ENCODE measurements at regions not wholly inside any gene's neighbourhood (a gene's known extent, or its start where the extent isn't known, plus 50 kb on each side); places are given as distances from the start of the nearest gene placed in this dataset.

DNA sequence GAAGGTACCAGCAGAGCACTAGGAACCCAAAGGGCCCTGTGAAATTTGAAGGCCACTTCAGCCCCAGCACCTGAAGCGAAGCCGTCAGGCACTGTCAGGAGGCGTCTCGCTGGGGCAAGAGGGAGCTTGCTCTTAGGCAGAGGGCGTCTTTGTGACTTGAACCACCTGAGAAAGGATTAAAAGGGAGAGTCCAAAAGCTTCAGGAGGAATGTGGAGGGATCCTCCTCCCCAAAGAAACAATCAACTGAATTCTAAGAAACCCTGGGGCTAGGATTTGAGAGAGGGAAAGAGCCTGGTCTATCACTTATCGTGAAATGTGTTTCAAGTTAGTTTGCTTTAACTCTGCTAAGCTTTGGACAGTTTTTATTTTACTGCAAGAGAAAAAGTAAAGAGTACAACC is 324.9 kb upstream of the SOX11 start:
- TF ChIP-seq, protein P1, sequence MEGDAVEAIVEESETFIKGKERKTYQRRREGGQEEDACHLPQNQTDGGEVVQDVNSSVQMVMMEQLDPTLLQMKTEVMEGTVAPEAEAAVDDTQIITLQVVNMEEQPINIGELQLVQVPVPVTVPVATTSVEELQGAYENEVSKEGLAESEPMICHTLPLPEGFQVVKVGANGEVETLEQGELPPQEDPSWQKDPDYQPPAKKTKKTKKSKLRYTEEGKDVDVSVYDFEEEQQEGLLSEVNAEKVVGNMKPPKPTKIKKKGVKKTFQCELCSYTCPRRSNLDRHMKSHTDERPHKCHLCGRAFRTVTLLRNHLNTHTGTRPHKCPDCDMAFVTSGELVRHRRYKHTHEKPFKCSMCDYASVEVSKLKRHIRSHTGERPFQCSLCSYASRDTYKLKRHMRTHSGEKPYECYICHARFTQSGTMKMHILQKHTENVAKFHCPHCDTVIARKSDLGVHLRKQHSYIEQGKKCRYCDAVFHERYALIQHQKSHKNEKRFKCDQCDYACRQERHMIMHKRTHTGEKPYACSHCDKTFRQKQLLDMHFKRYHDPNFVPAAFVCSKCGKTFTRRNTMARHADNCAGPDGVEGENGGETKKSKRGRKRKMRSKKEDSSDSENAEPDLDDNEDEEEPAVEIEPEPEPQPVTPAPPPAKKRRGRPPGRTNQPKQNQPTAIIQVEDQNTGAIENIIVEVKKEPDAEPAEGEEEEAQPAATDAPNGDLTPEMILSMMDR (conservative IDR thresholded peaks at IDR 0.05; ENCODE audit: low read length) = no peak
- no peak for TF ChIP-seq EZH2phosphoT487 (IDR thresholded peaks at IDR 0.05; ENCODE audit: borderline replicate concordance)
